ENCODE measurements at regions not wholly inside any gene's neighbourhood (a gene's known extent, or its start where the extent isn't known, plus 50 kb on each side); places are given as distances from the start of the nearest gene placed in this dataset.

- Histone ChIP-seq H3K4me1 (ENCODE audit: control insufficient read depth, insufficient read depth, low read length) (peaks cover 8% of the 10 kb centered on the region; the same call in 1 of the 2 replicates), H3K4me3 (ENCODE audit: low read depth, low read length) (no peak overlapping the region), H3K9ac (ENCODE audit: low read depth, low read length) (no peak overlapping the region), H3K27ac (ENCODE audit: low read depth, low read length) (no peak overlapping the region), H3K27me3 (ENCODE audit: control insufficient read depth, insufficient read depth, low read length) (no peaks in the 10 kb centered on the region), H3K9me3 (ENCODE audit: control insufficient read depth, insufficient read depth, low read length) (no peaks in the 10 kb centered on the region), H3K36me3 (ENCODE audit: control insufficient read depth, insufficient read depth, low read length) (no peaks in the 10 kb centered on the region)
Observed at GRCh38 chr2:183993052-183993451, 605.3 kb upstream of the ZNF804A start.

GRCh38 chr2:183995632-183996031 is 602.7 kb upstream of the ZNF804A start:
- H3K27me3 ChIP-seq (ENCODE audit: control insufficient read depth, insufficient read depth, low read length), result no peaks in the 10 kb centered on the region
- no peak overlapping the region for H3K4me3 ChIP-seq (ENCODE audit: low read depth, low read length)
- no peaks in the 10 kb centered on the region for H3K36me3 ChIP-seq (ENCODE audit: control insufficient read depth, insufficient read depth, low read length)
- H3K9me3 ChIP-seq (ENCODE audit: control insufficient read depth, insufficient read depth, low read length), result no peaks in the 10 kb centered on the region
- H3K27ac ChIP-seq (ENCODE audit: low read depth, low read length), result no peak overlapping the region
- H3K4me1 ChIP-seq (ENCODE audit: control insufficient read depth, insufficient read depth, low read length), result peaks cover 16% of the 10 kb centered on the region; the same call in 1 of the 2 replicates
- H3K9ac ChIP-seq (ENCODE audit: low read depth, low read length), result no peak overlapping the region

GRCh38 chr2:183996825-183997793 is 601.2 kb upstream of the ZNF804A start:
- Histone ChIP-seq H3K4me3 (ENCODE audit: low read depth, low read length) (no peak overlapping the region), H3K36me3 (ENCODE audit: control insufficient read depth, insufficient read depth, low read length) (no peaks in the 10 kb centered on the region), H3K27ac (ENCODE audit: low read depth, low read length) (peak overlapping the region; percentile 74), H3K27me3 (ENCODE audit: control insufficient read depth, insufficient read depth, low read length) (no peaks in the 10 kb centered on the region), H3K4me1 (ENCODE audit: control insufficient read depth, insufficient read depth, low read length) (peaks cover 16% of the 10 kb centered on the region; the same call in 1 of the 2 replicates), H3K9ac (ENCODE audit: low read depth, low read length) (no peak overlapping the region), H3K9me3 (ENCODE audit: control insufficient read depth, insufficient read depth, low read length) (no peaks in the 10 kb centered on the region)

- H3K4me1 ChIP-seq (ENCODE audit: control insufficient read depth, insufficient read depth, low read length), result peaks cover 16% of the 10 kb centered on the region; the same call in 1 of the 2 replicates
- no peaks in the 10 kb centered on the region for H3K36me3 ChIP-seq (ENCODE audit: control insufficient read depth, insufficient read depth, low read length)
- H3K27me3 ChIP-seq (ENCODE audit: control insufficient read depth, insufficient read depth, low read length), result no peaks in the 10 kb centered on the region
- H3K27ac ChIP-seq (ENCODE audit: low read depth, low read length), result no peak overlapping the region
- no peak overlapping the region for H3K9ac ChIP-seq (ENCODE audit: low read depth, low read length)
- H3K4me3 ChIP-seq (ENCODE audit: low read depth, low read length), result 0 out of 2 replicates have a peak overlapping the region, but pooled peaks have one; percentile 3
- no peaks in the 10 kb centered on the region for H3K9me3 ChIP-seq (ENCODE audit: control insufficient read depth, insufficient read depth, low read length)
Observed at GRCh38 chr2:183998041-183998796, 600.1 kb upstream of the ZNF804A start.

GRCh38 chr2:183998797-183999190 is 599.5 kb upstream of the ZNF804A start:
- peaks cover 16% of the 10 kb centered on the region; the same call in 1 of the 2 replicates for H3K4me1 ChIP-seq (ENCODE audit: control insufficient read depth, insufficient read depth, low read length)
- no peaks in the 10 kb centered on the region for H3K9me3 ChIP-seq (ENCODE audit: control insufficient read depth, insufficient read depth, low read length)
- peak overlapping the region; percentile 3; the same call in 1 of the 2 replicates for H3K4me3 ChIP-seq (ENCODE audit: low read depth, low read length)
- no peak overlapping the region for H3K27ac ChIP-seq (ENCODE audit: low read depth, low read length)
- no peaks in the 10 kb centered on the region for H3K27me3 ChIP-seq (ENCODE audit: control insufficient read depth, insufficient read depth, low read length)
- H3K9ac ChIP-seq (ENCODE audit: low read depth, low read length), result no peak overlapping the region
- no peaks in the 10 kb centered on the region for H3K36me3 ChIP-seq (ENCODE audit: control insufficient read depth, insufficient read depth, low read length)

- H3K27me3 ChIP-seq (ENCODE audit: control insufficient read depth, insufficient read depth, low read length), result no peaks in the 10 kb centered on the region
- H3K27ac ChIP-seq (ENCODE audit: low read depth, low read length), result no peak overlapping the region
- no peak overlapping the region for H3K9ac ChIP-seq (ENCODE audit: low read depth, low read length)
Observed at GRCh38 chr2:184004289-184004947, 593.9 kb upstream of the ZNF804A start.

GRCh38 chr2:184004948-184005672 is 593.2 kb upstream of the ZNF804A start:
- no peaks in the 10 kb centered on the region for H3K4me1 ChIP-seq (ENCODE audit: control insufficient read depth, insufficient read depth, low read length)
- no peak overlapping the region for H3K27ac ChIP-seq (ENCODE audit: low read depth, low read length)
- no peak overlapping the region for H3K9ac ChIP-seq (ENCODE audit: low read depth, low read length)
- no peaks in the 10 kb centered on the region for H3K36me3 ChIP-seq (ENCODE audit: control insufficient read depth, insufficient read depth, low read length)
- H3K27me3 ChIP-seq (ENCODE audit: control insufficient read depth, insufficient read depth, low read length), result no peaks in the 10 kb centered on the region
- no peaks in the 10 kb centered on the region for H3K9me3 ChIP-seq (ENCODE audit: control insufficient read depth, insufficient read depth, low read length)
- no peak overlapping the region for H3K4me3 ChIP-seq (ENCODE audit: low read depth, low read length)

More at GRCh38 chr2:184004289-184004947, 593.9 kb upstream of the ZNF804A start:
- H3K36me3 ChIP-seq (ENCODE audit: control insufficient read depth, insufficient read depth, low read length), result no peaks in the 10 kb centered on the region
- no peaks in the 10 kb centered on the region for H3K4me1 ChIP-seq (ENCODE audit: control insufficient read depth, insufficient read depth, low read length)
- H3K4me3 ChIP-seq (ENCODE audit: low read depth, low read length), result no peak overlapping the region
- no peaks in the 10 kb centered on the region for H3K9me3 ChIP-seq (ENCODE audit: control insufficient read depth, insufficient read depth, low read length)

GRCh38 chr2:184006998-184007397 is 591.3 kb upstream of the ZNF804A start:
- Histone ChIP-seq H3K36me3 (ENCODE audit: control insufficient read depth, insufficient read depth, low read length) (no peaks in the 10 kb centered on the region), H3K4me1 (ENCODE audit: control insufficient read depth, insufficient read depth, low read length) (no peaks in the 10 kb centered on the region), H3K27me3 (ENCODE audit: control insufficient read depth, insufficient read depth, low read length) (no peaks in the 10 kb centered on the region), H3K9ac (ENCODE audit: low read depth, low read length) (no peak overlapping the region), H3K9me3 (ENCODE audit: control insufficient read depth, insufficient read depth, low read length) (no peaks in the 10 kb centered on the region), H3K4me3 (ENCODE audit: low read depth, low read length) (no peak overlapping the region), H3K27ac (ENCODE audit: low read depth, low read length) (no peak overlapping the region)

- Histone ChIP-seq H3K27me3 (ENCODE audit: control insufficient read depth, insufficient read depth, low read length) (no peaks in the 10 kb centered on the region), H3K4me1 (ENCODE audit: control insufficient read depth, insufficient read depth, low read length) (peaks cover 10% of the 10 kb centered on the region), H3K27ac (ENCODE audit: low read depth, low read length) (no peak overlapping the region), H3K9ac (ENCODE audit: low read depth, low read length) (no peak overlapping the region), H3K36me3 (ENCODE audit: control insufficient read depth, insufficient read depth, low read length) (no peaks in the 10 kb centered on the region), H3K9me3 (ENCODE audit: control insufficient read depth, insufficient read depth, low read length) (no peaks in the 10 kb centered on the region), H3K4me3 (ENCODE audit: low read depth, low read length) (no peak overlapping the region)
Observed at GRCh38 chr2:184026961-184027360, 571.4 kb upstream of the ZNF804A start.

GRCh38 chr2:184030245-184030644 is 568.1 kb upstream of the ZNF804A start:
- H3K4me1 ChIP-seq (ENCODE audit: control insufficient read depth, insufficient read depth, low read length), result peaks cover 7% of the 10 kb centered on the region; the same call in 1 of the 2 replicates
- no peak overlapping the region for H3K9ac ChIP-seq (ENCODE audit: low read depth, low read length)
- H3K9me3 ChIP-seq (ENCODE audit: control insufficient read depth, insufficient read depth, low read length), result no peaks in the 10 kb centered on the region
- no peak overlapping the region for H3K27ac ChIP-seq (ENCODE audit: low read depth, low read length)
- no peak overlapping the region for H3K4me3 ChIP-seq (ENCODE audit: low read depth, low read length)
- H3K36me3 ChIP-seq (ENCODE audit: control insufficient read depth, insufficient read depth, low read length), result no peaks in the 10 kb centered on the region
- no peaks in the 10 kb centered on the region for H3K27me3 ChIP-seq (ENCODE audit: control insufficient read depth, insufficient read depth, low read length)

All from HUES48 (cell line).